K562 (cell line): ENCODE measurements at regions not wholly inside any gene's neighbourhood (a gene's known extent, or its start where the extent isn't known, plus 50 kb on each side); places are given as distances from the start of the nearest gene placed in this dataset.

Source experiments
- BRD4 ChIP-seq: fragments of 200-600 bp; sonication (generic); IDR thresholded peaks from 2 replicates; pipeline ENCODE4 v1.6.1; 2017; ENCODE audit warnings: inconsistent platforms
- CBFB ChIP-seq: sonication (generic); formaldehyde crosslinking; IDR thresholded peaks from 2 replicates; pipeline ENCODE4 v1.4.0; 2020; ENCODE audit warnings: mild to moderate bottlenecking, missing genetic modification reagents
- CEBPG ChIP-seq, 3 experiments: fragments of 200-800 bp in 1 of 3; sonication (Bioruptor generic) in 1 of 3; sonication (generic) in 1 of 3; formaldehyde crosslinking in 1 of 3; IDR thresholded peaks in 2 of 3; conservative IDR thresholded peaks in 1 of 3; 2 replicates each; pipeline versions ENCODE4 v1.6.1 to v1.8.0; 2016 to 2022; ENCODE audit warnings: missing compliant biosample characterization in 2 of 3, missing genetic modification characterization in 2 of 3, mild to moderate bottlenecking in 1 of 3, missing genetic modification reagents in 1 of 3
- HCFC1 ChIP-seq: IDR thresholded peaks from 2 replicates; pipeline ENCODE4 v1.6.1; 2012; ENCODE audit warnings: low read depth, low read length, improper control_type of control experiment
- NFRKB ChIP-seq: fragments of 450-650 bp; IDR thresholded peaks from 2 replicates; pipeline ENCODE4 v1.6.1; 2016; ENCODE audit warnings: low read depth
- NR2C2 ChIP-seq, 2 experiments: fragments of 200-800 bp in 1 of 2; sonication (Bioruptor generic) in 1 of 2; sonication (generic) in 1 of 2; formaldehyde crosslinking in 1 of 2; IDR thresholded peaks; 2 replicates each; pipeline versions ENCODE4 v1.6.1 to v1.8.0; 2016 to 2022; ENCODE audit warnings: mild to moderate bottlenecking in 1 of 2, missing compliant biosample characterization in 1 of 2, missing genetic modification characterization in 1 of 2, missing genetic modification reagents in 1 of 2
- POLR2A ChIP-seq: fragments of 450-650 bp; conservative IDR thresholded peaks from 2 replicates; pipeline ENCODE4 v1.6.1; 2016
- PTRF ChIP-seq: fragments of 450-650 bp; IDR thresholded peaks from 2 replicates; pipeline ENCODE4 v1.6.1; 2016; ENCODE audit warnings: mild to moderate bottlenecking, missing genetic modification characterization, missing compliant biosample characterization
- TAF1 ChIP-seq: IDR thresholded peaks from 2 replicates; pipeline ENCODE4 v1.6.1; 2011; ENCODE audit warnings: mild to moderate bottlenecking, low read length, moderate library complexity; ENCODE audit not compliant: insufficient read depth, control insufficient read depth, severe bottlenecking; ENCODE audit errors: extremely low read depth
- ZNF407 ChIP-seq: fragments of 450-650 bp; IDR thresholded peaks from 2 replicates; pipeline ENCODE4 v1.6.1; 2016; ENCODE audit warnings: low read depth
- ZNF830 ChIP-seq: fragments of 250-450 bp; sonication (Bioruptor Pico); IDR thresholded peaks from 2 replicates; pipeline ENCODE4 v1.5.0; 2021; ENCODE audit warnings: mild to moderate bottlenecking
- TF ChIP-seq, protein P1 (sequence below), 3 experiments: IDR thresholded peaks in 2 of 3; conservative IDR thresholded peaks in 1 of 3; 2 replicates each; pipeline ENCODE4 v1.5.1; 2011 to 2012; ENCODE audit warnings: low read length in 3 of 3, mild to moderate bottlenecking in 3 of 3, control low read depth in 2 of 3, improper control_type of control experiment in 1 of 3, inconsistent platforms in 1 of 3, low read depth in 1 of 3, mixed read lengths in 1 of 3, moderate library complexity in 1 of 3; ENCODE audit not compliant: insufficient read depth in 2 of 3
- TF ChIP-seq, protein P2 (sequence below): IDR thresholded peaks from 3 replicates; pipeline ENCODE4 v1.6.1; 2011; ENCODE audit warnings: borderline replicate concordance, mild to moderate bottlenecking; ENCODE audit not compliant: insufficient read length, insufficient read depth

GRCh38 chr1:199297174-199297573 lies 658.3 kb downstream of the PTPRC start:
- TF ChIP-seq CEBPG (CRISPR knock-in tag; IDR thresholded peaks at IDR 0.05) (no peak), CEBPG (tag; conservative IDR thresholded peaks at IDR 0.05 in 1 of 2, IDR thresholded peaks at IDR 0.05 in 1 of 2) (no peak), NFRKB (no peak), BRD4 (no peak), ZNF830 (CRISPR knock-in tag) (no peak), POLR2A (no peak), HCFC1 (no peak), NR2C2 (CRISPR knock-in tag; IDR thresholded peaks at IDR 0.05) (no peak), NR2C2 (tag; IDR thresholded peaks at IDR 0.05) (no peak), TAF1 (no peak), ZNF407 (no peak), CBFB (no peak), PTRF (tag) (no peak)
- TF ChIP-seq, protein P1, sequence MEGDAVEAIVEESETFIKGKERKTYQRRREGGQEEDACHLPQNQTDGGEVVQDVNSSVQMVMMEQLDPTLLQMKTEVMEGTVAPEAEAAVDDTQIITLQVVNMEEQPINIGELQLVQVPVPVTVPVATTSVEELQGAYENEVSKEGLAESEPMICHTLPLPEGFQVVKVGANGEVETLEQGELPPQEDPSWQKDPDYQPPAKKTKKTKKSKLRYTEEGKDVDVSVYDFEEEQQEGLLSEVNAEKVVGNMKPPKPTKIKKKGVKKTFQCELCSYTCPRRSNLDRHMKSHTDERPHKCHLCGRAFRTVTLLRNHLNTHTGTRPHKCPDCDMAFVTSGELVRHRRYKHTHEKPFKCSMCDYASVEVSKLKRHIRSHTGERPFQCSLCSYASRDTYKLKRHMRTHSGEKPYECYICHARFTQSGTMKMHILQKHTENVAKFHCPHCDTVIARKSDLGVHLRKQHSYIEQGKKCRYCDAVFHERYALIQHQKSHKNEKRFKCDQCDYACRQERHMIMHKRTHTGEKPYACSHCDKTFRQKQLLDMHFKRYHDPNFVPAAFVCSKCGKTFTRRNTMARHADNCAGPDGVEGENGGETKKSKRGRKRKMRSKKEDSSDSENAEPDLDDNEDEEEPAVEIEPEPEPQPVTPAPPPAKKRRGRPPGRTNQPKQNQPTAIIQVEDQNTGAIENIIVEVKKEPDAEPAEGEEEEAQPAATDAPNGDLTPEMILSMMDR (IDR thresholded peaks at IDR 0.05 in 2 of 3, conservative IDR thresholded peaks at IDR 0.05 in 1 of 3; ENCODE audit: insufficient read depth in 2 of 3, low read depth in 1 of 3, low read length in 3 of 3): no peak
- TF ChIP-seq, protein P2, sequence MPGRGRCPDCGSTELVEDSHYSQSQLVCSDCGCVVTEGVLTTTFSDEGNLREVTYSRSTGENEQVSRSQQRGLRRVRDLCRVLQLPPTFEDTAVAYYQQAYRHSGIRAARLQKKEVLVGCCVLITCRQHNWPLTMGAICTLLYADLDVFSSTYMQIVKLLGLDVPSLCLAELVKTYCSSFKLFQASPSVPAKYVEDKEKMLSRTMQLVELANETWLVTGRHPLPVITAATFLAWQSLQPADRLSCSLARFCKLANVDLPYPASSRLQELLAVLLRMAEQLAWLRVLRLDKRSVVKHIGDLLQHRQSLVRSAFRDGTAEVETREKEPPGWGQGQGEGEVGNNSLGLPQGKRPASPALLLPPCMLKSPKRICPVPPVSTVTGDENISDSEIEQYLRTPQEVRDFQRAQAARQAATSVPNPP: no peak
